ENCODE measurements at regions not wholly inside any gene's neighbourhood (a gene's known extent, or its start where the extent isn't known, plus 50 kb on each side); places are given as distances from the start of the nearest gene placed in this dataset.

DNA sequence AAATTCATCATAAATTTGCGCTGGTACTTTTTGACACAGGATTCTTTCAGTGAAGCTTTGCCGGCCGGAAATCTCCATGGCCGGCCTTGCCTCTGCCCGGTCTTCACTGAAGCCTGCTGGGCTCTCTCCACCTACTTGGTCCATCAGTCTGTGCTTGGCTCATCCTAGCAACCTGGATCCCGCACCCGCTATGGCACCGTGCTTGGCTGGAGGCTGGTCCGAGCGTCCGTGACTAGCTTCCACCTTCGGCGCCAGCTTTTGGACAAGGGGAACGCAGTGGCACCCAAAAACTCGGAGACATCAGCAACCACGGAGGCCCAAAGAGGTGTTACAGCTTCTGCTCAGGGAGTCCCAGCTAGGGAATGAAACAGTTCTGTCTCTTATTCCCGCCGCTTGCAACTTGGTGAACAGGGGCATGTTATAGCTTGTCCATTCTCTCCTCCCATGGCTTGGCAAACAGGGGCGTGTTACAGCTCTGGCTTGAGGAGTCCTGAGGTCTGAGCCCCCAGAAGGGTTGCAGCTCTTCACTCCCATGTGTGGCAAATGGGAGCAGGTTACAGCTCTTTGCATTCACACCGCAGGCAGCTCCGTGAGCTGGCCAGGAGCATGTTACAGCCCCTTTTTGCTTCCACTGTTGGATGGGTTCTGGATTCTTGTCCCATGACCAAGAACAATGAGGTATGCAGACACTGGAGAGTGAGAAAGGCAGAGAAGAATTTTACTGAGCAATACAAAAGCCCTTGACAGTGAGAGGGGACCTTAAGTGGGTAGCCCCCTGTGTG, 204.2 kb downstream of the DIPK2A start:
- Histone ChIP-seq H3K27ac (no peak overlapping the region), H3K4me3 (no peak overlapping the region), H3K4me1 (no peaks in the 10 kb centered on the region), H3K9me3 (no peaks in the 10 kb centered on the region), H3K27me3 (no peaks in the 10 kb centered on the region), H3K36me3 (no peaks in the 10 kb centered on the region)
- intact Hi-C loops (cut with DNase I; ENCODE audit: low total_unique reads) = no loop called here
- DNase-seq (ENCODE audit: low spot score in 2 of 2) = no peak
- TF ChIP-seq POLR2AphosphoS5 (IDR thresholded peaks at IDR 0.05) (no peak), POLR2A (IDR thresholded peaks at IDR 0.05) (no peak)

DNA sequence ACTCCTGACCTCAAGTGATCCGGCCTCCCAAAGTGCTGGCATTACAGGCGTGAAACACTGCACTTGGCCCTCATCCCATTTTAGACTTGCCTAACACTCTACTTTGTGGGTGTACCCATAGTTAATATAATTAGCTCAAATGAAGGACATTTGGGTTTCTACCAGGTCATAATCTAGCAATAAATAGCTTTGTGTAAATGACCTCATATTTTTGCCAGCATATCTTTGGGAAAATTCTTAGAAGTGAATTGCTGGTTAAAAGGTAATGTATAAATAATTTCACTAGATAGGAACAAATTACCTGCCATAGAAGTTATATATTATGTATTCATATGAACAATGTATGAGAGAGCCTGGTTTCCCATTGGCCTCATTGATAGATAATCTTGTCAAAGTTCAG, 206.0 kb downstream of the DIPK2A start:
- Histone ChIP-seq H3K27me3 (no peaks in the 10 kb centered on the region), H3K36me3 (no peaks in the 10 kb centered on the region), H3K4me3 (no peak overlapping the region), H3K27ac (no peak overlapping the region), H3K4me1 (no peaks in the 10 kb centered on the region), H3K9me3 (no peaks in the 10 kb centered on the region)
- intact Hi-C loops (cut with DNase I; ENCODE audit: low total_unique reads) = no loop called here
- DNase-seq (ENCODE audit: low spot score in 2 of 2) = no peak
- TF ChIP-seq POLR2AphosphoS5 (IDR thresholded peaks at IDR 0.05) (no peak), POLR2A (IDR thresholded peaks at IDR 0.05) (no peak)
- TF ChIP-seq, protein P1, sequence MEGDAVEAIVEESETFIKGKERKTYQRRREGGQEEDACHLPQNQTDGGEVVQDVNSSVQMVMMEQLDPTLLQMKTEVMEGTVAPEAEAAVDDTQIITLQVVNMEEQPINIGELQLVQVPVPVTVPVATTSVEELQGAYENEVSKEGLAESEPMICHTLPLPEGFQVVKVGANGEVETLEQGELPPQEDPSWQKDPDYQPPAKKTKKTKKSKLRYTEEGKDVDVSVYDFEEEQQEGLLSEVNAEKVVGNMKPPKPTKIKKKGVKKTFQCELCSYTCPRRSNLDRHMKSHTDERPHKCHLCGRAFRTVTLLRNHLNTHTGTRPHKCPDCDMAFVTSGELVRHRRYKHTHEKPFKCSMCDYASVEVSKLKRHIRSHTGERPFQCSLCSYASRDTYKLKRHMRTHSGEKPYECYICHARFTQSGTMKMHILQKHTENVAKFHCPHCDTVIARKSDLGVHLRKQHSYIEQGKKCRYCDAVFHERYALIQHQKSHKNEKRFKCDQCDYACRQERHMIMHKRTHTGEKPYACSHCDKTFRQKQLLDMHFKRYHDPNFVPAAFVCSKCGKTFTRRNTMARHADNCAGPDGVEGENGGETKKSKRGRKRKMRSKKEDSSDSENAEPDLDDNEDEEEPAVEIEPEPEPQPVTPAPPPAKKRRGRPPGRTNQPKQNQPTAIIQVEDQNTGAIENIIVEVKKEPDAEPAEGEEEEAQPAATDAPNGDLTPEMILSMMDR (IDR thresholded peaks at IDR 0.05) = no peak

DNA sequence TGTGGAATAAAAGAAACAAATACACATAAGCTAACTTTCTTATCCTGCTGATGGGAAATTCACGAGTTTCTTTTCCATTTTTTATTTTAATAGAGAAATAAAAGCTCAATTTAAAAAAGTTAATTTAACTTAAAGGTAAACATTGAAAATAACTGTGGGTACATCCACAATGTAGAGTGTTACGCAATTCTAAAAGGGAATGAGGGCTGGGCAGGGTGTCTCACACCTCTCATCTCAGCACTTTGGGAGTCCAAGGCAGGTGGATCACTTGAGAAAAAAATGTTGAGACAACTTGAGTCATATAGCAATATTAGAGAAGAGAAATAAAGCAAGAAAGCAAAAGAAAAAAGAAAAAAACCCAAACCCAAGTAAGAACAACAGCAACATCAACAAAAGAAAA, 207.0 kb downstream of the DIPK2A start:
- Histone ChIP-seq H3K36me3 (no peaks in the 10 kb centered on the region), H3K27ac (no peak overlapping the region), H3K4me3 (no peak overlapping the region), H3K9me3 (no peaks in the 10 kb centered on the region), H3K4me1 (no peaks in the 10 kb centered on the region), H3K27me3 (no peaks in the 10 kb centered on the region)
- TF ChIP-seq POLR2A (IDR thresholded peaks at IDR 0.05) (no peak), POLR2AphosphoS5 (IDR thresholded peaks at IDR 0.05) (no peak)
- TF ChIP-seq, protein P1 (IDR thresholded peaks at IDR 0.05) = no peak
- DNase-seq (ENCODE audit: low spot score in 2 of 2) = no peak
- intact Hi-C loops (cut with DNase I; ENCODE audit: low total_unique reads) = no loop called here

DNA sequence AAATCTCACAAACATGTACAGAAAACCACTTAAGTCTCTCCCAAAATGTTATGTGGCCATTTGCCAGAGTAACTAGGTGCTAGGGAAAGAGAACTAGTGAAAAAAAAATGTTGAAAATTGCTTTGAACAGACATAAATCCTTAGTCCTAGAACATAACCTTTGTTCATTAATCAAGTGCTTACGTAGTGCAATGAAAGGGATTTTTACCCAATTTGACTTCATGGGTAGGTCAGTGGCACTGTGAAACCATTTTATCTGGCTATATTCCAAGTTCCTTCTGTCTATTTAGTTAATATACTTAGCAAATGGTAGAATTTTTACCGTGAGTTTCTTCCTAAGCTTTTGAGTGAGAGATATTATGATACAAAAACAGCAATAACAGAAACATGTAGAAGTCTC, 209.4 kb downstream of the DIPK2A start:
- Histone ChIP-seq H3K36me3 (no peaks in the 10 kb centered on the region), H3K27me3 (no peaks in the 10 kb centered on the region), H3K4me1 (no peaks in the 10 kb centered on the region), H3K4me3 (no peak overlapping the region), H3K9me3 (peaks cover 0 to 11% of the 10 kb centered on the region in 2 donors), H3K27ac (no peak overlapping the region)
- TF ChIP-seq, protein P1 (IDR thresholded peaks at IDR 0.05) = no peak
- no peak for TF ChIP-seq POLR2AphosphoS5 (IDR thresholded peaks at IDR 0.05)
- DNase-seq (ENCODE audit: low spot score in 2 of 2) = no peak
- intact Hi-C loops (cut with DNase I; ENCODE audit: low total_unique reads) = no loop called here

DNA sequence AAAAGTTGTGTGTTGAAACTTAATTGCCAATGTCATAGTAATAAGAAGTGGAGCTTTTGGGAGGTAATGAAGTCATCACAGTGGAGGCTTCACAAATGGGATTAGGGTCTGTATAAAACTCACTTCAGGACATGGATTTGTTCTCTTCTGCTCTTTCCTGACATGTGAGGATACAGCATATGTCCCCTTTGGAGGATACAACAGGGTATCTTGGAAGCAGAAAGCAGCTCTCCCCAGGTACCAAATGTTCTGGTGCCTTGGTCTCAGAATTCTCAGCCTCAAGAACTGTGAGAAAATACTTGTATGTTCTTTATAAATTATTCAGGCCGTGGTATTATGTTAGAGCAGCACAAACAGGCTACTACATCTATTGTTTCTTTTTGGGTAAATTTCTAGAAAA, 210.9 kb downstream of the DIPK2A start:
- H3K36me3 ChIP-seq = no peaks in the 10 kb centered on the region
- peaks cover 0 to 11% of the 10 kb centered on the region in 2 donors for H3K9me3 ChIP-seq
- no peak overlapping the region for H3K4me3 ChIP-seq
- no peaks in the 10 kb centered on the region for H3K4me1 ChIP-seq
- TF ChIP-seq, protein P1 (IDR thresholded peaks at IDR 0.05) = no peak
- TF ChIP-seq POLR2AphosphoS5 (IDR thresholded peaks at IDR 0.05) (no peak), POLR2A (IDR thresholded peaks at IDR 0.05) (no peak)
- no peak for DNase-seq (ENCODE audit: low spot score in 2 of 2)
- intact Hi-C loops (cut with DNase I; ENCODE audit: low total_unique reads) = no loop called here
- no peaks in the 10 kb centered on the region for H3K27me3 ChIP-seq
- H3K27ac ChIP-seq = no peak overlapping the region

Data from breast epithelium (tissue), 4 donors.